ENCODE measurements at regions not wholly inside any gene's neighbourhood (a gene's known extent, or its start where the extent isn't known, plus 50 kb on each side); places are given as distances from the start of the nearest gene placed in this dataset.

DNA sequence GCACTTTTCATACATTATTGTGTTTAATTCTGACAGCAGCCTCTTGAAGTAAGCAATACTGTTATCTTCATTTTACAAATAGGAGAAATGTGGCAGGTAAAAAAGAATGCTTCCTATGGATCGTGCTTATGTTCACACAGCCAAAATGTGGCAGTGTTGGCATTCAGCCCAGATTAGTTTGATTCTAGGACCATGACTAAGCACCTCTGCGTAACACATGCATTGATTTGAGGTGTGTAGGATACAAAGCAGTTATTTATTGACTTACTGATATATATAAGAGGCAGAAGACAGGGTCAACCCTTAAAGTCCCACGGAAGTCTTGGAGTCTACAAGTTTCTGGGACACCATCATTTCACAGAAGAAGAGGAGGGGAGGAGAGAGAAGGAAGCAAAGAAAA, 1144.4 kb upstream of the GOT2 start:
- no peak for TF ChIP-seq POLR2A (IDR thresholded peaks at IDR 0.05; ENCODE audit: low read length)
- no peak for TF ChIP-seq GATA1 (IDR thresholded peaks at IDR 0.05; ENCODE audit: low read depth, low read length)
